GM12878 (cell line): ENCODE measurements at regions not wholly inside any gene's neighbourhood (a gene's known extent, or its start where the extent isn't known, plus 50 kb on each side); places are given as distances from the start of the nearest gene placed in this dataset.

ENCODE experiments used
- ATAC-seq: fragments of 200-7000 bp; cut with Tn5 transposase; 3 replicates; pipeline ENCODE4 v1.9.1; 2020; ENCODE audit warnings: mild to moderate bottlenecking, moderate library complexity
- BruUV-seq: library from RNA; stranded (reverse); fragments of 400-500 nt; replicated peaks from 2 replicates; lab custom pipeline; 2021; lab: Mats Ljungman, UMichigan
- CTCF ChIA-PET: fragments of 300-600 bp; sonication (Branson Sonifier 250); formaldehyde crosslinking; extraction: SDS; loops from one replicate; lab custom pipeline; 2021; ENCODE audit warnings: inconsistent platforms; lab: Yijun Ruan, JAX
- POLR2A ChIA-PET: fragments of 350-600 bp; formaldehyde crosslinking; extraction: SDS; loops from one replicate; lab custom pipeline; 2021; ENCODE audit warnings: inconsistent platforms; lab: Charles Lee
- RAD21 ChIA-PET: fragments of 300-600 bp; sonication (Branson Sonifier 250); formaldehyde crosslinking; loops from one replicate; lab custom pipeline; 2023; ENCODE audit warnings: antibody characterized with exemption; ENCODE audit not compliant: unreplicated experiment; lab: Charles Lee
- SMC1A ChIA-PET: fragments of 300-600 bp; sonication (Branson Sonifier 250); formaldehyde crosslinking; loops from one replicate; lab custom pipeline; 2023; ENCODE audit not compliant: unreplicated experiment, uncharacterized antibody; lab: Charles Lee
- DNase-seq: peaks from one replicate; pipeline ENCODE4 v3.0.0-alpha.2; 2011; ENCODE audit warnings: low read depth, low spot score
- FAIRE-seq: peaks from 3 replicates; lab custom pipeline; 2011; peaks lifted over from hg19 to GRCh38; lab: Jason Lieb, UNC
- H2AFZ ChIP-seq: 2 replicates; pipeline ENCODE4 v1.6.0; 2011; ENCODE audit warnings: low read depth, low read length, control low read depth; ENCODE audit not compliant: control insufficient read depth
- H3K27ac ChIP-seq: 2 replicates; pipeline ENCODE4 v1.5.1; 2011; ENCODE audit warnings: control low read depth; ENCODE audit not compliant: control insufficient read depth, insufficient read depth
- H3K27me3 ChIP-seq, 2 experiments: replicated peaks in 1 of 2; 2 replicates each; pipeline versions ENCODE4 v1.6.0 to v1.6.1; 2011; ENCODE audit warnings: low read length in 1 of 2; ENCODE audit not compliant: control insufficient read depth in 2 of 2, insufficient read depth in 2 of 2
- H3K36me3 ChIP-seq, 2 experiments: 2 replicates each; pipeline ENCODE4 v1.5.1; 2011; ENCODE audit warnings: low read length in 1 of 2; ENCODE audit not compliant: control insufficient read depth in 2 of 2, insufficient read depth in 2 of 2
- H3K4me1 ChIP-seq: 2 replicates; pipeline ENCODE4 v1.6.1; 2011; ENCODE audit warnings: mild to moderate bottlenecking, low read length, moderate library complexity, mixed read lengths; ENCODE audit not compliant: control insufficient read depth, insufficient read depth
- H3K4me2 ChIP-seq: 2 replicates; pipeline ENCODE4 v1.6.0; 2011; ENCODE audit warnings: control low read depth; ENCODE audit not compliant: control insufficient read depth, insufficient read depth
- H3K4me3 ChIP-seq: fragments of 200-600 bp; sonication (generic); 2 replicates; pipeline ENCODE4 v1.5.1; 2016
- H3K79me2 ChIP-seq: 2 replicates; pipeline ENCODE4 v1.6.0; 2011; ENCODE audit warnings: low read length; ENCODE audit not compliant: control insufficient read depth, insufficient read depth
- H3K9ac ChIP-seq: 2 replicates; pipeline ENCODE4 v1.8.0; 2011; ENCODE audit warnings: low read length, control low read depth, mixed read lengths; ENCODE audit not compliant: control insufficient read depth, insufficient read depth
- H3K9me3 ChIP-seq: replicated peaks from 3 replicates; pipeline ENCODE4 v1.5.1; 2011; ENCODE audit warnings: mild to moderate bottlenecking, low read length; ENCODE audit not compliant: control insufficient read depth, insufficient read depth
- H4K20me1 ChIP-seq: 2 replicates; pipeline ENCODE4 v1.6.0; 2011; ENCODE audit not compliant: control insufficient read depth, insufficient read depth
- ASH2L ChIP-seq: fragments of 300-600, 200-600 bp; sonication (generic); IDR thresholded peaks from 2 replicates; pipeline ENCODE4 v1.6.1; 2017; ENCODE audit warnings: low read depth, mild to moderate bottlenecking, borderline replicate concordance
- BHLHE40 ChIP-seq, 2 experiments: fragments of 450-650 bp in 1 of 2; IDR thresholded peaks; 2 replicates each; pipeline ENCODE4 v1.6.1; 2011 to 2017; ENCODE audit warnings: low read depth in 2 of 2, borderline replicate concordance in 1 of 2, improper control_type of control experiment in 1 of 2, low read length in 1 of 2, mild to moderate bottlenecking in 1 of 2
- DPF2 ChIP-seq: fragments of 450-650 bp; IDR thresholded peaks from 2 replicates; pipeline ENCODE4 v1.6.1; 2017; ENCODE audit warnings: mild to moderate bottlenecking
- IRF4 ChIP-seq: IDR thresholded peaks from 2 replicates; pipeline ENCODE4 v1.6.1; 2011; ENCODE audit warnings: low read depth, low read length
- MYB ChIP-seq: fragments of 150-350 bp; IDR thresholded peaks from 2 replicates; pipeline ENCODE4 v1.6.1; 2014; ENCODE audit warnings: mild to moderate bottlenecking, low read depth, low read length, borderline replicate concordance
- MYC ChIP-seq: IDR thresholded peaks from 2 replicates; pipeline ENCODE4 v1.6.1; 2011; ENCODE audit warnings: mild to moderate bottlenecking, low read length, moderate library complexity, inconsistent platforms; ENCODE audit not compliant: insufficient read depth, insufficient replicate concordance, insufficient read length, severe bottlenecking
- ZNF207 ChIP-seq: fragments of 450-650 bp; IDR thresholded peaks from 2 replicates; pipeline ENCODE4 v1.6.1; 2014; ENCODE audit warnings: antibody characterized with exemption, mild to moderate bottlenecking, borderline replicate concordance
- WGBS: methylation state at CpG from one replicate; pipeline ENCODE4 v1.1.6; 2016; ENCODE audit warnings: low lambda C conversion rate; ENCODE audit not compliant: insufficient replicate concordance, insufficient coverage; ENCODE audit errors: missing lambda C conversion rate; 5-methylcytosine and 5-hydroxymethylcytosine counted together
- in situ Hi-C: fragments of 300-500 bp; cut with MboI; formaldehyde crosslinking; loops from 9 replicates; pipeline ENCODE4 v1.14.3; 2018; ENCODE audit warnings: mixed read lengths
- intact Hi-C: fragments of 100-400 bp; cut with micrococcal nuclease; formaldehyde crosslinking; loops from one replicate; pipeline ENCODE4 v1.14.2; 2022; ENCODE audit not compliant: unreplicated experiment
- TF ChIP-seq, protein P1 (sequence below): IDR thresholded peaks from 2 replicates; pipeline ENCODE4 v1.6.1; 2012; ENCODE audit warnings: low read depth, low read length, improper control_type of control experiment

GRCh38 chr5:119789406-119790117 is 160.2 kb downstream of the FAM170A start:
- Histone ChIP-seq H3K27me3 (no peaks in the 10 kb centered on the region), H3K27ac (no peak overlapping the region), H3K36me3 (no peaks in the 10 kb centered on the region), H3K4me1 (no peaks in the 10 kb centered on the region), H4K20me1 (no peaks in the 10 kb centered on the region), H2AFZ (no peak overlapping the region), H3K4me3 (no peak overlapping the region), H3K4me2 (no peak overlapping the region), H3K9ac (no peak overlapping the region), H3K79me2 (no peaks in the 10 kb centered on the region), H3K9me3 (no peaks in the 10 kb centered on the region)
- ChIA-PET CTCF (no interaction called here), SMC1A (no interaction called here), POLR2A (interaction anchor here (0.6 kb wide), 1 partner anchor 243 kb away, joined by 4 read pairs; no protein-coding TSS in a partner anchor), RAD21 (no interaction called here)
- 0% methylated on average over 2 of the region's 2 CpGs for WGBS
- no peak for TF ChIP-seq BHLHE40 (IDR thresholded peaks at IDR 0.05; ENCODE audit: borderline replicate concordance in 1 of 2, low read depth in 2 of 2, low read length in 1 of 2)
- TF ChIP-seq ASH2L: no peak
- intact Hi-C loops (no loop called here), in situ Hi-C loops (no loop called here)
- BruUV-seq: no TSS peak
- FAIRE-seq: no peak
- no peak for DNase-seq
- ATAC-seq: no peak

GRCh38 chr5:119792161-119792799 is 162.9 kb downstream of the FAM170A start:
- intact Hi-C loops: no loop called here
- in situ Hi-C loops: no loop called here
- no peaks in the 10 kb centered on the region for H3K79me2 ChIP-seq
- RAD21 ChIA-PET: no interaction called here
- 24% methylated on average over 5 of the region's 5 CpGs for WGBS
- ATAC-seq (no peak), DNase-seq (no peak), FAIRE-seq (no peak)
- CTCF ChIA-PET: interaction anchor here (0.5 kb wide), 1 partner anchor 119 kb away, joined by 5 read pairs; no protein-coding TSS in a partner anchor
- no peak for TF ChIP-seq ZNF207
- TF ChIP-seq IRF4: no peak
- no peak for TF ChIP-seq DPF2
- no peak for TF ChIP-seq MYB
- no peak for TF ChIP-seq MYC
- TF ChIP-seq, protein P1, sequence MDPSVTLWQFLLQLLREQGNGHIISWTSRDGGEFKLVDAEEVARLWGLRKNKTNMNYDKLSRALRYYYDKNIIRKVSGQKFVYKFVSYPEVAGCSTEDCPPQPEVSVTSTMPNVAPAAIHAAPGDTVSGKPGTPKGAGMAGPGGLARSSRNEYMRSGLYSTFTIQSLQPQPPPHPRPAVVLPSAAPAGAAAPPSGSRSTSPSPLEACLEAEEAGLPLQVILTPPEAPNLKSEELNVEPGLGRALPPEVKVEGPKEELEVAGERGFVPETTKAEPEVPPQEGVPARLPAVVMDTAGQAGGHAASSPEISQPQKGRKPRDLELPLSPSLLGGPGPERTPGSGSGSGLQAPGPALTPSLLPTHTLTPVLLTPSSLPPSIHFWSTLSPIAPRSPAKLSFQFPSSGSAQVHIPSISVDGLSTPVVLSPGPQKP: no peak
- no peak overlapping the region for H3K9ac ChIP-seq
- POLR2A ChIA-PET: no interaction called here
- no peak overlapping the region for H3K27ac ChIP-seq
- BruUV-seq: no TSS peak
- H4K20me1 ChIP-seq: no peaks in the 10 kb centered on the region
- no peaks in the 10 kb centered on the region for H3K9me3 ChIP-seq
- no peaks in the 10 kb centered on the region for H3K36me3 ChIP-seq
- H3K4me2 ChIP-seq: no peak overlapping the region
- no peak overlapping the region for H2AFZ ChIP-seq
- SMC1A ChIA-PET: no interaction called here
- no peaks in the 10 kb centered on the region for H3K27me3 ChIP-seq
- H3K4me3 ChIP-seq: no peak overlapping the region
- H3K4me1 ChIP-seq: no peaks in the 10 kb centered on the region
